ENCODE measurements at regions not wholly inside any gene's neighbourhood (a gene's known extent, or its start where the extent isn't known, plus 50 kb on each side); places are given as distances from the start of the nearest gene placed in this dataset.

DNA sequence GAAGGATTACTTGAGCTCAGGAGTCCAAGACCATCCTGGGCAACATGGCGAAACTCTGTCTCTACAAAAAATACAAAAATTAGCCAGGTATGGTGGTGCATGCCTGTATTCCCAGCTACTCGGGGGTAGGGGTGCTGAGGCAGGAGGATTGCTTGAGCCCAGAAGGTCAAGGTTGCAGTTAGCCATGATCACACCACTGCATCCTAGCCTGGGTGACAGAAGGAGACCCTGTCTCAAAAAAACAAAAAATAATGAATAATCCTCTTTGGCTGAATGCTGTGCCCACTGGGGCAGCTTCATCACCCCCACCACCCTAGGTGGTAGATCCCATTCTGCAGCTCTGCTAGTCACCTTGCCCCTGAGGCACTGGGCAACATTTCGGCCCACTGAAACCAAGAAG lies 109.4 kb downstream of the ZFP36L2 start:
- WGBS, 2 experiments (ENCODE audit: insufficient coverage in 2 of 2): 88 to 90% methylated on average over 2 of the region's 3 CpGs
- H3K4me3 ChIP-seq (ENCODE audit: extremely low read depth, insufficient read depth, low read length, poor library complexity, severe bottlenecking): no peak overlapping the region
- no peaks in the 10 kb centered on the region for H3K36me3 ChIP-seq (ENCODE audit: control insufficient read depth, insufficient read depth, low read length)
- H3K27ac ChIP-seq (ENCODE audit: low read depth, low read length, severe bottlenecking): no peak overlapping the region
- peaks cover 2% of the 10 kb centered on the region for H3K4me1 ChIP-seq (ENCODE audit: control insufficient read depth, insufficient read depth, low read length, poor library complexity, severe bottlenecking)
- peaks cover 13% of the 10 kb centered on the region for H3K9me3 ChIP-seq (ENCODE audit: control insufficient read depth, low read length)

DNA sequence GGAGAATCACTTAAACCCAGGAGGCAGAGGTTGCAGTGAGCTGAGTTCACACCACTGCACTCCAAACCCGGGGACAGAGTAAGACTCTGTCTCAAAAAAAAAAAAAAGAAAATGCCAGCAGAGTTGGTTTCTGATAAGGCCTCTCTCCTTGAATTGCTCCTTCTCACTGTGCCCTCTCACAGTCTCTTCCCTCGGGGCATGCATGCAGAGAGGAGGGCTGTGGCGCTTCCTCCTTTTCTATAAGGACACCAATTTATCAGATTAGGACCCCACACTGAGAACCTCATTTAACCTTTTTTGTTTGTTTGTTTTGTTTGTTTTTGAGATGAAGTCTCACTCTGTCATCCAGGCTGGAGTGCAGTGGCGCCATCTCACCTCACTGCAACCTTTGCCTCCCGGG lies 110.5 kb downstream of the ZFP36L2 start:
- no peak overlapping the region for H3K27ac ChIP-seq (ENCODE audit: low read depth, low read length, severe bottlenecking)
- WGBS, 2 experiments (ENCODE audit: insufficient coverage in 2 of 2): 50 to 77% methylated on average over 1 to 3 of the region's 5 CpGs

DNA sequence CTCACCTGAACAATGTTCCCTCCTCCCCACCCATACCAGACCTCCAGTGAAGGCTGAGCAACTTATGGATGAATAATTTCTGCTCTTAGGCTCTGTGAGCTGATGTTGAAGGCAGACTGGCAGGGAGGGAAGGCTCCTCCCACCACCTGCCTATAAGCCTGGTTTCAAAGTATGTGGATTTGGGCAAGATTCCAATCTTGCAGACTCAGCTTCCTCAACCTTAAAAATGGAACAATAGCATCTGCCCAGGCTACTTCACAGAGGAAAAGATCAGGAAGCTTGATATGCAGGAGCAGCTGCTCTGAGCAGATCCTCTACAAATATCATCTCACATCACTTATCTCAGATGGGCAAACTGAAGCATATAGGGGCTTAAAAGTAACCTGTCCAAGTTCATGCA lies 112.2 kb downstream of the ZFP36L2 start:
- no peak overlapping the region for H3K4me3 ChIP-seq (ENCODE audit: extremely low read depth, insufficient read depth, low read length, poor library complexity, severe bottlenecking)
- H3K36me3 ChIP-seq (ENCODE audit: control insufficient read depth, insufficient read depth, low read length): no peaks in the 10 kb centered on the region
- H3K4me1 ChIP-seq (ENCODE audit: control insufficient read depth, insufficient read depth, low read length, poor library complexity, severe bottlenecking): peaks cover 2% of the 10 kb centered on the region
- no peak overlapping the region for H3K27ac ChIP-seq (ENCODE audit: low read depth, low read length, severe bottlenecking)
- H3K9me3 ChIP-seq (ENCODE audit: control insufficient read depth, low read length): peaks cover 8% of the 10 kb centered on the region

More for the DNA sequence above, 110.5 kb downstream of the ZFP36L2 start:
- peaks cover 13% of the 10 kb centered on the region for H3K9me3 ChIP-seq (ENCODE audit: control insufficient read depth, low read length)
- no peaks in the 10 kb centered on the region for H3K36me3 ChIP-seq (ENCODE audit: control insufficient read depth, insufficient read depth, low read length)
- H3K4me1 ChIP-seq (ENCODE audit: control insufficient read depth, insufficient read depth, low read length, poor library complexity, severe bottlenecking): peaks cover 2% of the 10 kb centered on the region
- no peak overlapping the region for H3K4me3 ChIP-seq (ENCODE audit: extremely low read depth, insufficient read depth, low read length, poor library complexity, severe bottlenecking)

DNA sequence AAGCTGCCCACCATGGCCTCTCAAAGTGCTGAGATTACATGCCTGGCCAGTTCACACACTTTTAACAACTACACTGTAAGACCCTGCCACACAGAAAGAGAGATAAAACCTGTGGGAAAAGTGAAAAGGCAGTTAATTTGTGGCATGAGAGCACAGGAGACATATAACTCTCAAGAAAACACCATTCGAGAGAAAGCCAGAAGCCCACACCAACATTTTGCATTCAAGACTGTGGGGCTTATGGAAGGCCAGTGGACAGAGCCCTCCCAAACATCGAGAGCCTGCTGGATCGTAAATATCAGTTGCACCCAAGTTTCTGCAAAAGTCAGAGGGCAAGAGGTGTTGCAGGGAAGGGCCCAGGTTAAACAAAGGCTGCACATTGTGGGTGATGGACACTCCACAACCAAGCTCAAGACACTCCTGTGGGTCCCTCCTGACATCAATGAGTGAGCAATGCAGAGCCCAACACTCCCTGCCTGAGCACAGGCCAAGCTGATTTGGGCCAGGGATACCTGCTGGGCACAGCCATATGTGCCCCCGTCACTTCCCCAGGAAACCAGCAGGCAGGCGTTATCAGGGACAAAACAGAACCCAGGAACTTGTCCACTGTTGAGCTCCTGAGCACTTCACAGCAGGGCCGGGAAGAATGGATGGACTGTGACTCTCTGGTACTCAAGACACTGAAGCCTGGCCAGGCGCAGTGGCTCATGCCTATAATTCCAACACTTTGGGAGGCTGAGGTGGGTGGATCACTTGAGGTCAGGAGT lies 114.4 kb downstream of the ZFP36L2 start:
- 88 to 92% methylated on average over 7 of the region's 7 CpGs for WGBS, 2 experiments (ENCODE audit: insufficient coverage in 2 of 2)
- Histone ChIP-seq H3K4me3 (ENCODE audit: extremely low read depth, insufficient read depth, low read length, poor library complexity, severe bottlenecking) (no peak overlapping the region), H3K4me1 (ENCODE audit: control insufficient read depth, insufficient read depth, low read length, poor library complexity, severe bottlenecking) (peaks cover 2% of the 10 kb centered on the region), H3K36me3 (ENCODE audit: control insufficient read depth, insufficient read depth, low read length) (no peaks in the 10 kb centered on the region), H3K27ac (ENCODE audit: low read depth, low read length, severe bottlenecking) (no peak overlapping the region), H3K9me3 (ENCODE audit: control insufficient read depth, low read length) (no peaks in the 10 kb centered on the region)

DNA sequence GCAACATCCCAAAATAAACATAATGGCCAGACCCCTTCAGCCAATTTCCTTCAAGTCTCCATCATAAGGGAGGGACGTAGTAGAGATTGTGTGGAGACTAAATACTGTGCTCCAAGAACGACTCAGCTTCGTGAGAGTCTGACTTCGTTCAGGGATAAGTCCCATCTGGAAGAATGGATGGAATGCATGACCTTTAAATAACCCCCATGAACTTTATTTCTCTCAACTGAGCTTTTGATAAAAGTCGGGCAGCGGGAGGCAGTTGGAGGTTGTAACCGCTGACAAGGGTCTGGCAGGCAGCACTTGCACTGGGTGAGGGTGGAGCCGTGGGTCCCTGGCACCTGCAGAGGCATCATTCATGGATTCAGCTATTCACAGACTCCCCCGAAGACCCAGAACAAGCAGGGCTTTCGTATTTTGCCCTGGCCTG lies 115.9 kb downstream of the ZFP36L2 start:
- Histone ChIP-seq H3K4me3 (ENCODE audit: extremely low read depth, insufficient read depth, low read length, poor library complexity, severe bottlenecking) (no peak overlapping the region), H3K27ac (ENCODE audit: low read depth, low read length, severe bottlenecking) (peak overlapping the region; percentile 67), H3K9me3 (ENCODE audit: control insufficient read depth, low read length) (no peaks in the 10 kb centered on the region), H3K4me1 (ENCODE audit: control insufficient read depth, insufficient read depth, low read length, poor library complexity, severe bottlenecking) (peaks cover 2% of the 10 kb centered on the region), H3K36me3 (ENCODE audit: control insufficient read depth, insufficient read depth, low read length) (no peaks in the 10 kb centered on the region)
- WGBS, 2 experiments (ENCODE audit: insufficient coverage in 2 of 2): 61 to 68% methylated on average over 5 to 10 of the region's 10 CpGs

DNA sequence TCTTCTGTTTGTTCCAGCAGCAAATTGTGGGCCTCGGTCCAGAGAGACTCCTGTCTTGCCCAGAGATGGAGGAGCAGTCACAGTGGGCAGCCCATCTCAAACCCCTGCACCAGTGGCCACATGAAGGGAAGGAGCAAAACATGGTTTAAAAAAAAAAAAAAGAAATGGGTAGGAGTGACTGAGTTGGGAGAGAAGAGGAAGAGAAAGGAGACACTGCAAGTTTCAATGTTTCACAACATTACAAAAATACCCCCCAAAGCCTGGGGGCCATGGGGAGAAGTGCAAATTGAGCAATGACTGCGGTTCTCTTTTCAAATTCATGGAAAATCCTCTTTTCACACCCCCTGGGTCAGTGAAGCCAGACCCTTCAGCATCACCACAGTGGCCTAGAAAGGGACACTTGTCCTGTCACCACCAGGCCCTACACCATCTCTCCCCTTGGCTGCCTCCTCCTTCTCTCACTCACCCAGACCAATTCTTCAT lies 117.1 kb downstream of the ZFP36L2 start:
- Histone ChIP-seq H3K36me3 (ENCODE audit: control insufficient read depth, insufficient read depth, low read length) (no peaks in the 10 kb centered on the region), H3K9me3 (ENCODE audit: control insufficient read depth, low read length) (no peaks in the 10 kb centered on the region), H3K4me3 (ENCODE audit: extremely low read depth, insufficient read depth, low read length, poor library complexity, severe bottlenecking) (no peak overlapping the region), H3K4me1 (ENCODE audit: control insufficient read depth, insufficient read depth, low read length, poor library complexity, severe bottlenecking) (peaks cover 2% of the 10 kb centered on the region), H3K27ac (ENCODE audit: low read depth, low read length, severe bottlenecking) (no peak overlapping the region)
- WGBS, 2 experiments (ENCODE audit: insufficient coverage in 2 of 2): 60 to 100% methylated on average over 1 to 2 of the region's 2 CpGs

DNA sequence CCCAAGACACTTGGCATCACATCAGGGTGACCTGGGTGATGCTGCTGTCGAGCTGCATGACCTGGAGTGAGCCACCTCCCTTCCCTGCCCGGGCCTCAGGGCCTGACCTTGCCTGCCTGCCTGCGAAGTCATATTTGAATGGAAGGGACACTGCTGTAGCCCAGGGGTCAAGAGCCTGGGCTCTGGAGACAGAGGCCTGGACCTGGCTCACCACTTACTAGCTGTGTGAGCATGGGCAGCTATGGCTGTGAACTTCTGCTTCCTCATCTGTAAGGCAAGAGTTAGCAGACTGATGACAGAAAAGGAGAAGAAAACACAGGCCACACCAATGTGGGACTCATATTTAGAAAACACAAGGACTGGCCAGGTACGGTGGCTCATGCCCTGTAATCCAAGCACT lies 118.7 kb downstream of the ZFP36L2 start:
- Histone ChIP-seq H3K27ac (ENCODE audit: low read depth, low read length, severe bottlenecking) (no peak overlapping the region), H3K36me3 (ENCODE audit: control insufficient read depth, insufficient read depth, low read length) (no peaks in the 10 kb centered on the region), H3K9me3 (ENCODE audit: control insufficient read depth, low read length) (no peaks in the 10 kb centered on the region), H3K4me1 (ENCODE audit: control insufficient read depth, insufficient read depth, low read length, poor library complexity, severe bottlenecking) (no peaks in the 10 kb centered on the region), H3K4me3 (ENCODE audit: extremely low read depth, insufficient read depth, low read length, poor library complexity, severe bottlenecking) (no peak overlapping the region)
- WGBS, 2 experiments (ENCODE audit: insufficient coverage in 2 of 2): 82 to 90% methylated on average over 3 to 4 of the region's 4 CpGs

DNA sequence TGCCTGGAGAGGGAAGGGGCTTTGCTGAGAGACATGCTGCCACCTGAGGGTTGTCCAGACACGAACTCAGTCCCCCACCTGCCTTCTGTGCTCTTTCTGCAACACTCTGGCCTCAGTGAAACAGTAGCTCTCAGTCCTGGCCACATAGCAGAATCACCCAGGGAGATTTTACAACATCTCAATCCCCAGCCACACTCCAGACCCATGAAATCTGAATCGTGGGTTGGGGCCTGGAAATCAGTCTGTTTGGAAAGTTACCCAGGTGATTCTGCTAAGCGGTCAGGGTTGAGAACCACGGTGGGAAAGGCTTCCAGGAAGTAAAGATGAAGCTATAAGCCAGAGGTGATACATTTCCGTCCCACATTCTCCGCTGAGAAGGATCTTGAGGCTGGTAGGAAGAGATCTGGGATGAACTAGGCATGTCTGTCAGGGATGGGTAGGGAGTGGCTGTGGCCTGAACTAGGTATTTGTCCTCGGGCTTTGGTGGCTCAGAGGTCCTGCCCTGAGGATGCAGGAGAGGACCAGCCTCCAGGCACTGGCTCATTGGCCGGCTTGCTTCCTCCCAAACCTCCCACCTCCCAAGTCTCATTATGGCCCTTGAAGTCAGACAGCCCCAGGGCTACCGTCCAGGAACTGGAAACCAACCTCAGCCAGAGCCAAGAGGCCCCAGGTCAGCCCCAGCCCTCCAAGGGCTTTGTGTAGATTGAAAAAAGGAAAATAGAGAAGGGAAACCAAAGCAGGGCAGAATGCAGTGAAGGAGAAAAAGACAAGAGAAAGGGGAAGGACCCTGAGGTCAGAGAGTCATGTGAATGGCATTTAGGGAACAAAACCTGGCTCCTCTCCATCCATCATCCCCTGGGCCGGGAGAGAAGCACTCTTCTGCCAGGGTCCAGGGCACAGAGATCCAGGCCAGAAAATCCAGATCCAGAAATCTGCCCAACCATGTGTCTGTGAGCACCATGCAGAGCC lies 119.6 kb downstream of the ZFP36L2 start:
- 73 to 77% methylated on average over 8 of the region's 10 CpGs for WGBS, 2 experiments (ENCODE audit: insufficient coverage in 2 of 2)
- no peak overlapping the region for H3K27ac ChIP-seq (ENCODE audit: low read depth, low read length, severe bottlenecking)
- H3K4me1 ChIP-seq (ENCODE audit: control insufficient read depth, insufficient read depth, low read length, poor library complexity, severe bottlenecking): no peaks in the 10 kb centered on the region

DNA sequence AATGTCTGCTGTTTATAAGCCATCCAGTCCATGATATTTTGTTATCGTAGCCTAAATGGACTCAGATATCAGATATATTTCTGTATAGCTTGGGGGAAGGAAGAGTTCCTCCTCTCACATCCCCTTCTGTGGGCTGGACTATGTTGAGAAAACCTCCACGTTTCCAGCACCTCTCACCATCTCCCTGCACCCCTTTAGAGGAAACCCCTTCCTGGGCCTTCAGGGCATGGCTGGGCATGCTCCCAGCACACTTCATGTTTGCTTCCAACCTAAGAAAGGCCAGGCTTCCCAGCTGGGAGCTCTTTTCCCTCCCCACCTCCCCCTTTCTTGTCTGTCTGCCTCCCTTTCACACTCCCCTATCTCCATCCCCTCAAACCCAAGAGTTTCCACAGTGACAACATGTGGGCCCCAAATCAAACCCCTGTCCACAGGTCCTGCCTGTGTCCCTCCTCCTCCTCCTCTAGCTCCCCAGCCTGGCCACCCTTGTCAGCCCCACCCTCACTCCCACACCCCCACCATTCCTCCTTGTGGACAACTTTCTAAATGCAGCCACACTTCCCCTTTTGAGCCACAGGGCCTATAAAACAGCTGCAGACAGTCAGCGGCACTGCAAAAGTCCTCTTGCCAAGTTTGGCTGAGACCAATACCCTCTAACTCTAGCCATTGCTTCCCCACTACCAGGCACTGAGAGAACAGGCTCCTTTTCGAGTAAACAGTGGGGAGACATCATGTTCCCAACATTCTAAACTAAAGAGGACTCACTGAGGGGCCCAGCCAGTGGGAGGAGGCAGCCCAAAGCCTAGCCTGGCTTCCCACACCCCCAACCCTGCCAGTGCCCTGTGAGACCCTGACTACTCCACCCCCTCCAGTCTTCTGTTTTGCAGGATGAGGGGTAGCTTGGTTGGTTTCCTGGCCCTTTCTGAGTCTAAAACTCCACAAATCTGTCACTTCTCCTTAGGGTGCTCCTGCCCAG lies 120.5 kb downstream of the ZFP36L2 start:
- H3K9me3 ChIP-seq (ENCODE audit: control insufficient read depth, low read length): no peaks in the 10 kb centered on the region
- H3K4me3 ChIP-seq (ENCODE audit: extremely low read depth, insufficient read depth, low read length, poor library complexity, severe bottlenecking): no peak overlapping the region
- no peak overlapping the region for H3K27ac ChIP-seq (ENCODE audit: low read depth, low read length, severe bottlenecking)
- 82 to 94% methylated on average over 2 to 3 of the region's 4 CpGs for WGBS, 2 experiments (ENCODE audit: insufficient coverage in 2 of 2)
- peaks cover 8% of the 10 kb centered on the region for H3K4me1 ChIP-seq (ENCODE audit: control insufficient read depth, insufficient read depth, low read length, poor library complexity, severe bottlenecking)
- H3K36me3 ChIP-seq (ENCODE audit: control insufficient read depth, insufficient read depth, low read length): no peaks in the 10 kb centered on the region

More for the DNA sequence above, 119.6 kb downstream of the ZFP36L2 start:
- Histone ChIP-seq H3K4me3 (ENCODE audit: extremely low read depth, insufficient read depth, low read length, poor library complexity, severe bottlenecking) (no peak overlapping the region), H3K9me3 (ENCODE audit: control insufficient read depth, low read length) (no peaks in the 10 kb centered on the region), H3K36me3 (ENCODE audit: control insufficient read depth, insufficient read depth, low read length) (no peaks in the 10 kb centered on the region)

DNA sequence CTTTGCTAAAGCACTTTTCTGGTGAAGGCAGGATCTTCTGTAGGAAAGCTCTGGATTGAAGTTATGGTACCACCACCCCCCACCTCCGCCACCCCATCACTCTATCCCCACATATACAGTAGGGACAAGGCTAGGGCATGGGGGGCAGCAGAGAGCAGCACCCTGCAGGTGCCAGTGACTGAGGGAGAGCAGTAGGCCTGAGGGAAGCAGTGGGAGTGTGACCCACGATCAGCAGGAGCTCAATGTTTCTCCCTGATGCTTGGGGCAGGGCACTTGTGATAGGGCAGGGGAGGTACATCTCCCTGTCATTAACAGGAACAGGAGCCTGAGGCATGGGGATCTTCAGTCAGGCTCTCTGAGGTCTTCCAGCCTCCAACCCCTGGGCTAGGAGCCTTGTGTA lies 121.6 kb downstream of the ZFP36L2 start:
- Histone ChIP-seq H3K4me1 (ENCODE audit: control insufficient read depth, insufficient read depth, low read length, poor library complexity, severe bottlenecking) (peaks cover 8% of the 10 kb centered on the region), H3K9me3 (ENCODE audit: control insufficient read depth, low read length) (peaks cover 3% of the 10 kb centered on the region), H3K27ac (ENCODE audit: low read depth, low read length, severe bottlenecking) (no peak overlapping the region), H3K36me3 (ENCODE audit: control insufficient read depth, insufficient read depth, low read length) (no peaks in the 10 kb centered on the region), H3K4me3 (ENCODE audit: extremely low read depth, insufficient read depth, low read length, poor library complexity, severe bottlenecking) (no peak overlapping the region)
- 100% methylated on average over 1 of the region's 2 CpGs; no CpG with 5 or more reads in 1 of the 2 experiments for WGBS, 2 experiments (ENCODE audit: insufficient coverage in 2 of 2)
